GM21447 (cell line): ENCODE measurements at regions not wholly inside any gene's neighbourhood (a gene's known extent, or its start where the extent isn't known, plus 50 kb on each side); places are given as distances from the start of the nearest gene placed in this dataset.
"Not testable (repeated sequence)": the region's sequence is repeated elsewhere in the genome, so short reads cannot be mapped to it uniquely, and the experiment has no call there.

Source experiments
- ATAC-seq: cut with Tn5 transposase; IDR thresholded peaks from one replicate; pipeline ENCODE4 v1.9.1; 2021; ENCODE audit not compliant: unreplicated experiment

GRCh38 chr9:106085479-106085878 lies 391.1 kb downstream of the TMEM38B start:
- ATAC-seq = no peak

GRCh38 chr9:106092083-106092482 lies 397.7 kb downstream of the TMEM38B start:
- no peak for ATAC-seq

GRCh38 chr9:106102821-106103220 lies 408.5 kb downstream of the TMEM38B start:
- ATAC-seq = no peak

- no peak for ATAC-seq
Observed at GRCh38 chr9:106104887-106105286, 410.5 kb downstream of the TMEM38B start.

GRCh38 chr9:106106396-106106795 lies 412.1 kb downstream of the TMEM38B start:
- ATAC-seq = no peak

GRCh38 chr9:106107716-106108115 lies 413.4 kb downstream of the TMEM38B start:
- no peak for ATAC-seq

- not testable (repeated sequence) for ATAC-seq
Observed at GRCh38 chr9:106109706-106110105, 415.4 kb downstream of the TMEM38B start.

GRCh38 chr9:106110483-106110882 lies 416.1 kb downstream of the TMEM38B start:
- no peak for ATAC-seq

- ATAC-seq = no peak
Observed at GRCh38 chr9:106111039-106111730, 416.8 kb downstream of the TMEM38B start.

- ATAC-seq = no peak
Observed at GRCh38 chr9:106112935-106113334, 418.6 kb downstream of the TMEM38B start.

GRCh38 chr9:106119176-106119575 lies 424.8 kb downstream of the TMEM38B start:
- no peak for ATAC-seq

- ATAC-seq = no peak
Observed at GRCh38 chr9:106120071-106120470, 425.7 kb downstream of the TMEM38B start.

- ATAC-seq = no peak
Observed at GRCh38 chr9:106127776-106128175, 433.4 kb downstream of the TMEM38B start.

GRCh38 chr9:106130374-106130773 lies 436.0 kb downstream of the TMEM38B start:
- ATAC-seq = no peak

- no peak for ATAC-seq
Observed at GRCh38 chr9:106143781-106144180, 449.4 kb downstream of the TMEM38B start.

GRCh38 chr9:106146066-106146840 lies 451.9 kb downstream of the TMEM38B start:
- no peak for ATAC-seq

GRCh38 chr9:106146886-106147285 lies 452.5 kb downstream of the TMEM38B start:
- no peak for ATAC-seq

- ATAC-seq = no peak
Observed at GRCh38 chr9:106149956-106150355, 455.6 kb downstream of the TMEM38B start.

- ATAC-seq = no peak
Observed at GRCh38 chr9:106156465-106156864, 462.1 kb downstream of the TMEM38B start.

- no peak for ATAC-seq
Observed at GRCh38 chr9:106172265-106172664, 477.9 kb downstream of the TMEM38B start.

GRCh38 chr9:106174346-106174745 lies 480.0 kb downstream of the TMEM38B start:
- no peak for ATAC-seq

GRCh38 chr9:106177216-106177615 lies 482.9 kb downstream of the TMEM38B start:
- no peak for ATAC-seq
